KG1 (cell line): ENCODE measurements at regions not wholly inside any gene's neighbourhood (a gene's known extent, or its start where the extent isn't known, plus 50 kb on each side); places are given as distances from the start of the nearest gene placed in this dataset.
"Not testable (repeated sequence)": the region's sequence is repeated elsewhere in the genome, so short reads cannot be mapped to it uniquely, and the experiment has no call there.

Experiments
- DNase-seq: peaks from one replicate; lab custom pipeline; 2025; lab: John Stamatoyannopoulos, UW

DNA sequence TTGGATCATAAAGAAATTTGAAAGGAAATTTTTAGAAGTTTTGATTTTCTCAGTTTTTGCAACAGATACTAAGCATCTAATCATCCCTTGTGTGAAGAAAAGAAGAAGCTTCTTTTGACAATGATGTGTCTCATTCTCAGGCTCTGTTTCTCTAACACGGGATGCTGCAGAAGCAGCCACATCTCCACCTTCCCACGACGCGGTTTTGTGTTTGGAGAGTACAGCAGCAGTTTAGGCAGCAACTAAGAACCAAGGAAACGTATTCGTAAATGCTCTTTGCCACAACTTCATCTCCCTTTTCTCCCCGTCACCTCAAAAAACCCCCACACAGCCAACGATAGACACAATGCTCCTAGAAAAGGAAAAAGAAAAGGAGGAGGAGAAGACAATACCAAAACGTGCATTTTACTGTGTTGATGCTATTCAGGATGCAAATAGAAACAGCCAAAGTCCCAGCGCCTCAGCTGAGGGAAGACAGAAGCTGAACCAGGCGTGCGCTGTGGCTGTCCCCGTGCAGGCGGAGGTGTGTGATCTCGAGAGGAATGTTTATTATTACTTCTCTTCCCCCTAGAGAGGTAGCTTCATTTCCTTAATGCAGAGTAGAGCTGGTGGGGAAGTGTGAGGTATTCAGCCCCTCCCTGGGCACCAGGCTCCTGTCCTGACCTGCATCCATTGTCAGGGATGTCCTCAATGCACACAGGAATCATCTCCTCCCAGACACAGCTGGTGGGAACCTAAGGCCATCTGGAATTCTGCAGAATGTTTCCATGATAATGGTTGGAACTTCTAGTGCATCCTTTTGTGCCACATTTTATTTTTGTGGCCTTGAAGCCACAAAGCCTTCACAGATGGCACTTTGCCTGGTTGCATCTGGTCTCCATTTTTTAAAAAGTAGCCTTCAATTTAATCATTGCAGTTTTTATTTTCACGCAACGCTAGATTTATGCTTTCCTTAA, 174.6 kb upstream of the KLF6 start:
- no peak for DNase-seq

DNA sequence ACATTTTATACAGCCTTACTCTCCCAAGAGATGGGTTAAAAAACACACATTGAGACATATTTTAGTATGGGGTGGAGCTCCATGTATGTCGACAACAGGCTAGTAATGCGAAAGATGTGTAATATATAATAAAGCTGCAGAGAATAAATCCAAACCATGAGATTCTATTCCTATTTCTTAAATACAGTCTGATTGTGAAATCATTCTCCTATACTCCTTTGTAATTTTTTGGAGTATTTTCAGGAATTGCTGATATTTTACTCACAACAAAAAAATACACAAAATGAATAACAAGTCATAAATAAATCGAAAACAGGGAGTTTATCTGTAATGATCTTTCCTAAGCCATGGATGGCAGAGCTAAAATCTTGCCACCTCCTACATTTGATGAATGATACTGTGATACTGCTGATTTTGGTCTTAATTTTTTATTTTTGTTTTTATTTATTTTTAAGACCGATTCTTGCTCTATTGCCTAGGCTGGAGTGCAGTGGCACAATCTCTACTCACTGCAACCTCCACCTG, 173.5 kb upstream of the KLF6 start:
- no peak for DNase-seq

DNA sequence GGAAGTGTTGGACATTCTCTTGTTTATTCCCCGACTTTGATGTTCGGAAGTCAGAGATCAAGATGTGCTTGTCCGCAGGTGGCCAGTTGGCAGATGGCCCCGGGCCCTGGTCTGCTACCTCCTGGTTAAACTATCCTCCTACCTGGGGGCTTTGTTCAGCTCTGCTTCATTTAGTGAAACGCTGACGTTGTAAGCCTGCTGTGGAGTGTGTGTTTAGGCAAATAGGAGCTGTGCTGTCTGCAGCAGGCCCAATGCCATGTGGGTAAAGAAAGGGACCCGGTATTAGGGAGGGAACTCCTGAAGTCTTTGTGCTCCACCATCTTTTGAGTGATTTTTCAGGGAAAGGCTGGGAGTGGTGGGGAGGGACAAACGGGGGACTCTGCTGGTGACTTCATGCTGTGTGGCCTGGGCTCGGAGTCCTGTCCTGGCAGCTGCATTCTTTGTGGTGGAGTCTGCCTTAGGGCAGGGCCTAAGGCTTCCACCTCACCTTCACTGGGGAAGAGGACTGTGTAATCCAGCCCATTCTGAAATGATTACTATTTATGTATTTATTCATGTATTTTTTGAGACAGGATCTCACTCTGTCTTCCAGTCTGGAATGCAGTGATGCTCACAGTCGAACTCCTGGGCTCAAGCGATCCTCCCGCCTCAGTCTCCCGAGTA, 171.1 kb upstream of the KLF6 start:
- DNase-seq: no peak

DNA sequence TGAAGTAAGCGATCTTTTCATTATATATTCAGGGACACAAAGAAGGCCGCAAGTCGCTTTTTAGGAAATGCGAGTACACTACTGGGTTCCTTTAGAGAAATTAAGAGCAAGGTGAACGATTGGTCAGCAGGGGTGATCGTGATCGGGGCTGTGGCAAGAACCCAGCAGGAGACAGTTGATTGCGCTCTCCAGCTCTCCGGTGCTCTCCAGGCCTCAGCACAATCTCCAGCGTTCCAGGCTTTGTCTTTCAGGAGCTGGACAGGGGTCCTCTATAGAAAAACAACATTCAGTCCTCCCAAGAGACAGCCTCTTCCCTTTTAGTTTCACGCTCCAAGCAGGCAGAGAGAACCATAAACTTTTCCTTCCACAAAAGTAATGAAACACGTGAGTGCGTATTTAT, 170.5 kb upstream of the KLF6 start:
- no peak for DNase-seq

DNA sequence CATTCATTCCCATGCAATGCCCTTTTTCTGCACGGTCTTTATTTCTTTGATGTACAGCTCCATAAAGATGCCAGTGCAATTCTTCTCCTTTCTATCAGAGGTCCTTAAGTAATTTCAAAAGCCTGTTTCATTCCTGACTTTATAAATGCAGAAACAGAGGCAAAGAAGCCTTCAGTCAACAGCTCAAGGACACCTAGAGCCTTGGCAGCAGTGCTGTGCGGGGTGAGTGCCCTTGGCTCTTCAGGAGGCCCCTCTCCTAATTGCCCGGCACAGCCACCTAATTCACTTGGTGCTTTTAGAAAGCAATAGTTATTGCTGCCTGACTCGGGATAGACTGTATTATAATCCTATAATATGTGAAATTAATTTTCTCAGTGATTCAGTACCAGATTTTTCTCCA, 169.6 kb upstream of the KLF6 start:
- no peak for DNase-seq

DNA sequence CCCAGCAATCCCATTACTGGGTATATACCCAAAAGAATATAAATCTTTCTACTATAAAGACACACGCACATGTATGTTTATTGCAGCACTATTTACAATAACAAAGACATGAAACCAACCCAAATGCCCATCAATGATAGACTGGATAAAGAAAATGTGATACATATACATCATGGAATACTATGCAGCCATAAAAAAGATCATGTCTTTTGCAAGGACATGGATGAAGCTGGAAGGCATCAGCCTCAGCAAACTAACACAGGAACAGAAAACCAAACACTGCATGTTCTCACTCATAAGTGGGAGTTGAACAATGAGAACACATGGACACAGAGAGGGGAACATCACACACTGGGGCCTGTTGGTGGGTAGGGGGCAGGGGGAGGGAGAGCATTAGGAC, 169.0 kb upstream of the KLF6 start:
- DNase-seq: not testable (repeated sequence)

DNA sequence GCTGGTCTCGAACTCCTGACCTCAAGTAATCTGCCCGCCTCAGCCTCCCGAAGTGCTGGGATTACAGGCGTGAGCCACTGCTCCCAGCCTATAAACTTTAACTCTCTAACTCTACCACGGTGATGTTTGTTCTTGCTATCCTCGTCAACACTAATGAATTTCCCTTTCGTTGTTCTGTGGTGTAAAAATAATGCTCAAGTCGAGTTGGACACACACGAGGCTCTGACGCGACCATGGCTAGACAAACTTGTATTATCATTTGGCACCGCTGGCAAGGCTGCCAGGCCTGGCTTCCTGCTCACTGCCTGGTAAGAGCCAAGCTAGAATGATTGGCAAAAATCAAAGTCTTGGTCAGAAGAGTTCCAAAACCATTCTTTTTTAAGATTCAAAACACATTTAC, 167.0 kb upstream of the KLF6 start:
- no peak for DNase-seq

DNA sequence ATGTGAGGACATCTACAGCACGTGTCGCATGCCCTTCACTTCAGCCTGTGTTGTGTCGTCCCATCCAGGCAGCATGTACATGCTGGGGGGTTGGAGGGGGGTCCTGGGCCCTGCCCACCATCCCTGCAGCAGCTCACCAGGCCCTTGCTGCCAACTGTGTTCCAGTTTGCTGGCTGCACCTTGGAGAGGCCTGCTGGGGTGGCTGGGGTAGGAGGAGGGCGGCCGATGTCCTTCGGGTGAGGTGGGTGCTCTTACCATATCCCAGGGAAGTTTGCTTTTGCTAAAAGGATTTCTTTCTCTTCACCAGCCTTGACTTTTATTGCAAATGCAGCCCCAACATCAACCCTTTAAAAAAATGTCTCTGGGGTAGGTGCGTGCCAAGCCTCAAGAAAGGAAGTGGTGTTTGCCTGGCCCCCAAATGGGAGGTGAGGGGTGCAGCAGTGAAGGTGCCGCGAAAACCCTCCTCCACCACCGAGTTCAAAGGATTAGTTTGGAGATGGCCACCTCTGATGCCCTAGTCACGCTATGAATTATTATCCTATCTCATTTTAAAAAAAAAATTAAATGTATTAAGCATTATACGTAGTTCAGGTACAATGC, 165.8 kb upstream of the KLF6 start:
- DNase-seq: no peak

DNA sequence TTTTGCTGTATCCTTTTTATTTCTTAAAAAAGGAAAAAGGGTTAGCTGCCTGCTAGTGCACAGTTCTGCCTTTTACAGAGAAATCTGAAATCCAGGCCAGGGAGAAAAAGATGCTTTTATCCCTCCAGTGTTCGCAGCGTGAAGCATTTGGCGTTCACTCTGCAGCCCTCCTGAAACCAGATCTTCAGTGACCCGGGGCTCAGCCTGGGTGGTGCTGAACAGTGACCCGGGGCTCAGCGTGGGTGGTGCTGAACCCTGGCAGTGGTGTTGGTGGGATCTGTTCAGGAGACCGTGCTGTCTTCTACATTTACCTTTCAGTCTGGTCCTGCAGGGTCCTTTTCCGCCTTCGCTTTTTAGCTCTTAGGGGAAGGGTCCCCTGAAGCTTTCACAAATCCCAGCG, 164.7 kb upstream of the KLF6 start:
- DNase-seq: no peak

DNA sequence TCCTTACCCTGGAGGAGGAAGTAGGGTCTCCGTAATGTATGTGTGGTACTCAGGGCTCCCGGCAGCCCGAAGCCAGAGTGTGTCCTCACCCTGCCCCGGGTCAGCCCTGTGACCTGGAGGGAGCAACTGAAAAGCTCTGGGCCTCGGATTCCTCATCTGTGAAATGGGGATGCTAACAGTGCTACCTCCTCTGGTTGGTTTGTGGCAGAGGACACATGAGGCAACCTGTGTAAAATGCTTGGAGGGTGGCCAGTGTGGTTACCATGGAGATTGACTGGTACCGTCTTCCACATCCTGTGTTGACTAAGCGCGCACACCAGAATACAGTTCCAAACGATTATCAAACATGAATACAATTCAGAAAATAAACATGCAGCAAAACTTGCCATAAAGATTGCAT, 163.8 kb upstream of the KLF6 start:
- DNase-seq: peak; percentile 13

DNA sequence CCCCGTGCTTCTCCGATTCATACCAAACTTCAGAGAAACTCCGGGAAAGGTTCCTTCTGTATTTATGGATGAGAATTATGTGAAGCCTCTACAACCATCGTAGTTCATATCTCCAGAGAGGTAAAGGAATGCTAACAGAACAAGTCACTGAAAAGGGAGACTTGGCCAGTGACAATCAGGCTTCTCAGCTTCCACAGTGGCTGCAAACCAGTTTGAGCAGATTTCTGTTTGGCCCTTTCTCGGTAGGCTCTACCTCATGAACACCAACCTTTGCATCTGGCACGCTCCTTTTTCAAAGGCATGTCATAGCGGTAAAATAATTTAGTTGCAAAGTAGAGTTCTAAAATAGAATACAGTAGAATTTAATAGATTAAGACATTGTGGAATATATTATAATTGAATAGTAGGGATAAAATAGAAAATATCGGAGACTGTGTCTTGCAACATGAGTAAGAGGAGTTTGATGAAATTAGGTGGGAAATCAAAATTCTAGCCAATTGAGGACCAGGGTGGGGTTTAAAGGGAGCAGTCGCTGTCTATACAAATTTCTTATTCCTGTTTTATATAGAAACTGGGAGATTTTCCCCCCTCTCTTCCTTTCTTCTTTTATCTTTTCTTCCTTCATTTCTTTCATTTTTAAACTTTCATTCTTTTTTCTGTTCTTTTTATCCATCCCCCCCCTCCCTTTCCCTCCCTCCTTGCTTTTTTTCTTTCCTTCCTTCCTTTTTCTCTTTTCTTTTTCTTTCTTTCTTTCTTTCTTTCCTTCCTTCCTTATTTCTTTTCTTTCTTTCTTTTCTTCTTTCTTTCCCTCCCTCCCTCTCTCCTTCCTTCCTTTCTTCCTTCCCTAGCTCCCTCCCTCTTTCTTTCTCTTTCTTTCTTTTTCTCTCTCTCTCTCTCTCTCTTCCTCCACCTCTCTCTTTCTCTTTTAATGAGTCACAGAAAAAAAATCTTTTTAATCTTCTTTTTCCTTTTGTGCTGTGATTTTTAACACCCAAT, 161.5 kb upstream of the KLF6 start:
- no peak for DNase-seq

DNA sequence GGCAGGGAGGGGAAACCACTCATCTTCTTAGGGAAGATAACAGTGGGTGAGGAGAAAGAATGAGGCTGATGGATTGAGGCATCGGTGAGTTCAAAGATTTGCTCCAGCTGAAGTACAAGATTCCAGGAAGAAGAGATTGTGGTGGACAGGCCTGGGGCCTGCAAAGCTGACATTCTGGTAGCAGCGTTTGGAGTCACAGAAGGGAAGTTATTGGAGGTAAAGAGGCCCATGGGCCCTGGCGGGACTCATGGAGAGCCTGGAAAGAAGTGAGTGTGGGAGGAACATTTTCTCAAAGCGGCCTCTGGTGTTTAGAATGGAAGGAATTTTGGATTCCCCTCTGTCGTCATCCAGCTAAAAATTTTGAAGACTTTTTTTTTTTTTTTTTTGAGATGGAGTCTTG, 160.0 kb upstream of the KLF6 start:
- no peak for DNase-seq

DNA sequence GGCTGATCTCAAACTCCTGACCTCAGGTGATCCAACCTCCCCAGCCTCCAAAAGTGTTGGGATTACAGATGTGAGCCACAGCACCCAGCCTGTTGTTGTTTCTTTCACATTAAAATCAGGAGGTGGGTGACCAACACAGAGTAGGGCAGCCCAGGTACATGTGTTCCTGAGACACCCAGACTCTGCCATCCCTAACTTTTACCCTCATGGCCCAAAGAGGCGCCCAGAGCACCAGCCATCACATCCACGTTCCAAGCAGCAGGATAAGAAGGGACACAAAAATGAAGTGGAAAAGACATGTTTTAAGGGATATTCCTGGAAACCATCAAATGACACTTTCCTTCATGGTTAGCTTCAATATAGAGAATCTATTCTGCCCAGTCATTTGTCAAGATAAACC, 159.6 kb upstream of the KLF6 start:
- no peak for DNase-seq

DNA sequence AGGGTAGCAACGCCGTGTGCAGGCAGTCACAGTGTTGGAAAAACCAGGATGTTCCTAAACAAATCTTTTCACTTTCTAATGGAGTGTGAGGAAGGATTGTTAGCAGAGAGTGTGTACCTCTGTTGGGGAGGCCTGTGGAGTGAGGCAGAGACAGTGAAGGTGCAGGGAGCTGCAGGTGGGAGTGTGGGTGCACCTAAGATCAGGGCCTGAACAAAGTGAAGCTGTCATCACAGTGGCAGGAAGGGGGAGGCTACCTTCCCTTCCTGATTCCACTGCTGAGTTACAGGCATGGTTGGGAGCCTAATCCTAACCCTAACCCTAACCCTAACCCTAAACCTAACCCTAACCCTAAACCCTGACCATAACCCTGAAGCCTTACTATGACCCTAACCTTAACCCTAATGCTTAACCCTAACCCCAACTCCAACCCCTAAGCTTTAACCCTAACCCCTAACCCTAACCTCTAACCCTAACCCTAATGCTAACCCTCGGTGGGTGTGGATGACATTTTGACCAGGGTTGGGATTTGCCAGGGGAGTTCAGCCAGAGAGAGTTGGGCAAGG, 158.8 kb upstream of the KLF6 start:
- no peak for DNase-seq

DNA sequence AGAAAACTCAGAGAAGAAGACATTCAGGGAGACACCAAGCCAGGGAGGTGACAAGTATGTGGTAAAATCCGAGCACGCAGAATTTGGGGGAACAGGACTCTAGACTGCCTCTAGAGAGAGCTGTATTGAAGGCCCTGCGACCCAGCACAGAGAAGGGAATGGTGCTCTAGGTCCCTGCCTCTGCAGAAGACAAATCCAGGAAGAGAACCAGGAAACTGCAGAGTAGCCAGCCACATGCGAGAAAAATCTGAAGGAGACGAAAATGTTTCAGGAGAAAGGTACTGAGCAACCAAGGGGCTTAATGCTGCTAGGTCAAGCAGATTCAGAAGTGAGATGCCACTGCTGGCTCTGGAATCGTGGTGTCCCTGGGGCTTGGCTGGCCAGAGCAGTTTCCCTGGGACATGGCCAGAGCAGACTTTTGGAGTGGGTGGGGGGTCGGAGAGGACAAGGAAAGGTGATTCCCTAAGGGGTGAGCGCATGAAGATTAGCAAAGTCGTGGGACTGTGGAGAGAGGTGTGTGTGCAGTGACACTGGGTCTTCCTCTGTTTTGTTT, 158.0 kb upstream of the KLF6 start:
- DNase-seq: no peak

DNA sequence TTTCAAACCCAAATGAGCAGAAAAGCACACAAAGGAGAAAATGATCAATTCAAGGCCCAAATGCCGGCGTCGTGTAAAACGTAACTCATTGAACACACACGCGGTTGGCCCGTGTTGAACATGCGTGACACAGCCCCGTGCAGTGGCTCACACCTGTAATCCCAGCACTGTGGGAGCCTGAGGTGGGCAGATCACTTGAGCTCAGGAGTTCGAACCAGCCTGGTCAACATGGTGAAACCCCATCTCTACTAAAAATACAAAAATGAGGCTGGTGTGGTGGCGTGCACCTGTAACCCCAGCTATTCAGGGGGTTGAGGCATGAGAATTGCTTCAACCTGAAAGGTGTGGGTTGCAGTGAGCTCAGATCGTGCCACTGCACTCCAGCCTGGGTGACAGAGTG, 156.7 kb upstream of the KLF6 start:
- no peak for DNase-seq

DNA sequence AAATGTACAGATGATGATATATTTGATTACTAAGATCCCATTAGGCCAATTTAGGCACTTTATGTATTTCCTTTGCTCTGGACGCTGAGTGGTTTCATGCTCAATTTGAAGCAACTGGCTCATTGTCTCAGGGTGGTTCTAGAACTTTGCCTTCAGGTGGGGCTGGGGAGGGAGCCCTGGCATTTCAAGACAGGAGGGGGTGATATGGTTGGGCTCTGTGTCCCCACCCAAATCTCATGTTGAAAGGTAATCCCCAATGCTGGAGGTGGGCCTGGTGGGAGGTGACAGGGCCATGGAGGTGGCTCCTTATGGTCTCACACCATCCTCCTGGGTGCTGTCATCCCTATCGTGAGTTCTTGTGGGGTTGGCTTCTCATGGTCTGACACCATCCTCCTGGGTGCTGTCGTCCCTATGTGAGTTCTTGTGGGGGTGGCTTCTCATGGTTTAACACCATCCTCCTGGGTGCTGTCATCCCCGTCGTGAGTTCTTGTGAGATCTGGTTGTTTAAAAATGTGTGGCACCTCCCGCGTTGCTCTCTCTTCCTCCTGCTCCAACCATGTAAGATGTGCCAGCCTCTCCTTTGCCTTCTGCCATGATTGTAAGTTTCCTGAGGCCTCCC, 151.5 kb upstream of the KLF6 start:
- no peak for DNase-seq

DNA sequence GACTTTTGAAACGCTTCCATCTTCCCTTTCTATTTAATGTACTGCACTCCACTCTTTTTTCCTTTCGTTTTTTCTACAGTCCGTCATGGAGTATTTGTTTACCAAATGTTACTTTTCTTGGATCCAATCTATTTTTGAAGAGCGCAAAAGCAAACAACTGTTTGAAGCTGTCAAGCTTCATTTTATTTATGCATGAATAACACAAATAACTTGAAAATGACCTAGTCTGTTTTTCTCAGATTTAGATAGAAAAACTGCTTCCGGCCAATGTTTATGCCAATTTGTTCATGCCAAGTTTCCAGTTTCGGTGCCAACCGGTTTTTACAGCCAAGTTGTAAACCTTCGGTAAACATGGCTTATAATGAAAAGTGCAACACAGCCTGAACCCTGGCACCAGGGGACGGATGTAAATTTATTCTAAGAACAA, 150.9 kb upstream of the KLF6 start:
- DNase-seq: no peak

DNA sequence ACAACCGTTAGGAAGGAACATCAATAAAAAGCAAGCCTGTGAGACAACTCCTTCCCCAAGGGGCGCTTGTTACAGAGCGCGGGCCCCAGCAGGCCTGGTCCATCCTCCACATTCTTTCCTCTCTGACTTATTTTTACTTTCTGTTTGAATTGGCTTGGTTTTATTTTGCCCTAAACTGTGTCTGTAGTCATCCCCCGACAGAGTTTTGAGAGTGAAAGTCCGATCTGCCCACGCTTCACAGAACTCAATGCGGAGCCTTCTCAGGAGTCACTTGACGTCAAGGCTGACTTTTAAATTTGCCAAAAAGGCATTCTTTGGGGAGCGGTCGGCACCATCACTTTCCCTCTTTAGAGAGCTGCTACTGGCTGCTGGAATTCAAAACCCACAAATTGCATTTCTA, 150.1 kb upstream of the KLF6 start:
- DNase-seq: no peak

DNA sequence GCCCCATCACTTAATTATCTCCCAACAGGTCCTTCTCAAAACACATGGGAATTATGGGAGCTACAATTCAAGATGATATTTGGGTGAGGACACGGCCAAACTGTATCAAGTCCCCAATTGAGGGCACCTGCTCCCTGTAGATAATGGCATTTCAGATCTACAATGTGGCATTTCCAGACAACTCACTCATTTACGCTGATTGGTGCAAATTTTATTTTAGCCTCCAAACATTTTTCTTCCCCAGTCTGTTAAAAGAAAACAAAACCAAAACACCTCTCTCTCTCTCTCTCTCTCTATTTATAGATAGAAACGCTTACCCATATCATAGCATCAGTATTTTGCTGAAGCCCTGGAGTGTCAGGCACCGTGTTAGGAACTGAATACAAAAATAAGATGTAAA, 148.7 kb upstream of the KLF6 start:
- no peak for DNase-seq
